HFF-Myc (cell line): ENCODE measurements at regions not wholly inside any gene's neighbourhood (a gene's known extent, or its start where the extent isn't known, plus 50 kb on each side); places are given as distances from the start of the nearest gene placed in this dataset.

Source experiments
- DNase-seq: peaks from one replicate; pipeline ENCODE4 v3.0.0-alpha.2; 2011; ENCODE audit warnings: low read depth; ENCODE audit errors: extremely low read depth
- H3K4me3 ChIP-seq: replicated peaks from 2 replicates; pipeline ENCODE4 v1.5.1; 2011; ENCODE audit warnings: low read depth, mild to moderate bottlenecking, control low read depth, low read length
- TF ChIP-seq, protein P1 (sequence below): IDR thresholded peaks from 2 replicates; pipeline ENCODE4 v1.5.1; 2012; ENCODE audit warnings: mild to moderate bottlenecking, low read depth, low read length, control low read depth; ENCODE audit errors: missing control alignments

- TF ChIP-seq, protein P1, sequence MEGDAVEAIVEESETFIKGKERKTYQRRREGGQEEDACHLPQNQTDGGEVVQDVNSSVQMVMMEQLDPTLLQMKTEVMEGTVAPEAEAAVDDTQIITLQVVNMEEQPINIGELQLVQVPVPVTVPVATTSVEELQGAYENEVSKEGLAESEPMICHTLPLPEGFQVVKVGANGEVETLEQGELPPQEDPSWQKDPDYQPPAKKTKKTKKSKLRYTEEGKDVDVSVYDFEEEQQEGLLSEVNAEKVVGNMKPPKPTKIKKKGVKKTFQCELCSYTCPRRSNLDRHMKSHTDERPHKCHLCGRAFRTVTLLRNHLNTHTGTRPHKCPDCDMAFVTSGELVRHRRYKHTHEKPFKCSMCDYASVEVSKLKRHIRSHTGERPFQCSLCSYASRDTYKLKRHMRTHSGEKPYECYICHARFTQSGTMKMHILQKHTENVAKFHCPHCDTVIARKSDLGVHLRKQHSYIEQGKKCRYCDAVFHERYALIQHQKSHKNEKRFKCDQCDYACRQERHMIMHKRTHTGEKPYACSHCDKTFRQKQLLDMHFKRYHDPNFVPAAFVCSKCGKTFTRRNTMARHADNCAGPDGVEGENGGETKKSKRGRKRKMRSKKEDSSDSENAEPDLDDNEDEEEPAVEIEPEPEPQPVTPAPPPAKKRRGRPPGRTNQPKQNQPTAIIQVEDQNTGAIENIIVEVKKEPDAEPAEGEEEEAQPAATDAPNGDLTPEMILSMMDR: no peak
- DNase-seq: no peak
- H3K4me3 ChIP-seq: no peak overlapping the region
These were observed 300.4 kb downstream of the AHR start for GRCh38 chr7:17598846-17599245.

- H3K4me3 ChIP-seq: no peak overlapping the region
- TF ChIP-seq, protein P1: no peak
- no peak for DNase-seq
These were observed 301.4 kb downstream of the AHR start for GRCh38 chr7:17599733-17600339.

DNA sequence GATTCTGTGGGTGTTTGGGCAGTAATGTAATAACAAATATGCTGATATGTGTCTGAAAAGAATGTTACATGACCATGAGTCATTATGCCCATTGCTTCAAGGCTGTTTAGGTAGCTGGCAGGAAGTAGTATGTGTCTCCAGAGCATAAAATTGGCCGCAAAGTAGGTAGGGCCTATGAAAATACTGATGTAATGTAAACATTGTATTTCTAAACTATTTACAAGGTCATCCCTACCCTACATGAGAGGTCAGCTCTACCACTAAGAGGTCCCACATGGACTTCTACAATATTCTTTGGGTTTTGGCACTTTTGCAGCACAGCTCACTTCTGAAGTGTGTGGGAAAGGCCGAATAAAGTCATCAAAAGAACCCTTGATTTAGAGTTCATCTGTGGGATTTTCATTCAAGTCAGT lies 301.9 kb downstream of the AHR start:
- TF ChIP-seq, protein P1: no peak
- DNase-seq: peak; percentile 91
- H3K4me3 ChIP-seq: no peak overlapping the region

GRCh38 chr7:17601921-17602320 lies 303.5 kb downstream of the AHR start:
- no peak overlapping the region for H3K4me3 ChIP-seq
- no peak for DNase-seq
- TF ChIP-seq, protein P1: no peak

DNA sequence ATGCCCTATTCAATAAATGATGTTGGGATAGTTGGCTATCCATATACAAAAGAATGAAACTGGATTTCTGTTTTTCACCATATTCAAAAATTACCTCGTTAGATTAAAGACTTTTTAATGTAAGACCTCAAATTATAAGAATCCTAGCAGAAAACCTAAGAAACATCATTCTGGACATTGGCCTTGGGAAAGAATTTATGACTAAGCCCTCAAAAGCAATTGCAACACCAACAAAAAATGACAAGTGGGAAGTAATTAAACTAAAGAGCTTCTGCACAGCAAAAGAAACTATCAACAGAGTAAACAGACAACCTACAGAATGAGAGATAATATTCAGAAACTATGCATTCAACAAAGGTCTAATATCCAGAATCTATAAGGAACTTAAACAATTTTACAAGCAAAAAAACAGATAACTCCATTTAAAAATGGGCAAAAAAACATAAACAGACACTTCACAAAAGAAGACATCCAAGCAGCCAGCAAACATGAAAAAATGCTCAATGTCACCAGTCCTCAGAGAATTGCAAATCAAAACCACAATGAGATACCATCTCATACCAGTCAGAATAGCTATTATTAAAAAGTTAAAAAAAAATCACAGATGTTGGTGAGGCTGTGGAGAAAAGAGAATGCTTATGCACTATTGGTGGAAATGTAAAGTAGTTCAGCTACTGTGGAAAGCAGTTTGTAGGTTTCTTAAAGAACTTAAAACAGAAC lies 309.8 kb downstream of the AHR start:
- no peak for DNase-seq
- TF ChIP-seq, protein P1: no peak
- no peak overlapping the region for H3K4me3 ChIP-seq

DNA sequence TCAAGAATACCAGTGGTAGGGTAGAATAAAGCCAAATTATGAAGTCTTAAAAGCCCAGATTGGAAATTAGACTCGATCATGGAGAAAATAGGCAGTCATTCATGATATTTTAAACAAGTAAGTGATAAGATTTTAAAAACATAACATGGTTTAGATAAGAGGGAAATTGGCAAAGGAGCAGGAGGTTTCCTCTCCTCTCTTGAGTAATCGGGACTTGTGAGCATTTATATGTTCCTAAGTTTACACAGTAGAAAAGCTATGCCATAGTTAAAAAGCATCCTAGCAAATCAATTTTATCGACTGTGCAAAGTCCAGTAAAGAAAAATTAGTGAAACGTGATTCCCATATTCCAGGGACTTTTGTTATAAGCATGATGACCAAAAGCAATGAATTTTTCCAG lies 313.2 kb downstream of the AHR start:
- TF ChIP-seq, protein P1: no peak
- H3K4me3 ChIP-seq: no peak overlapping the region
- DNase-seq: no peak
